ENCODE measurements at regions not wholly inside any gene's neighbourhood (a gene's known extent, or its start where the extent isn't known, plus 50 kb on each side); places are given as distances from the start of the nearest gene placed in this dataset.

- Histone ChIP-seq H3K79me1 (ENCODE audit: insufficient read depth, low read depth, low read length, poor library complexity, severe bottlenecking) (no peaks in the 10 kb centered on the region), H2AK5ac (ENCODE audit: insufficient read length, low read length) (no peak overlapping the region), H2BK15ac (ENCODE audit: low read depth, low read length) (no peak overlapping the region), H3K27ac (ENCODE audit: insufficient read length, low read depth, low read length) (no peak overlapping the region), H3K4ac (ENCODE audit: low read depth, low read length) (no peak overlapping the region), H3T11ph (ENCODE audit: low read length) (no peak overlapping the region), H4K5ac (ENCODE audit: insufficient read length, low read depth, low read length) (no peak overlapping the region), H3K56ac (ENCODE audit: insufficient read length, low read depth, low read length) (no peak overlapping the region), H3K9ac (ENCODE audit: extremely low read depth, insufficient read length, low read length) (no peak overlapping the region), H3K9me3 (ENCODE audit: control insufficient read depth, low read depth, low read length) (no peaks in the 10 kb centered on the region), H3K14ac (ENCODE audit: insufficient read depth, low read length) (no peak overlapping the region), H3K18ac (ENCODE audit: insufficient read length, low read depth, low read length) (no peak overlapping the region), H4K20me1 (ENCODE audit: control insufficient read depth, insufficient read depth, insufficient read length) (no peaks in the 10 kb centered on the region), H2BK5ac (ENCODE audit: insufficient read length, low read length) (no peak overlapping the region), H2BK20ac (ENCODE audit: low read depth, low read length, poor library complexity, severe bottlenecking) (no peak overlapping the region), H3K4me2 (ENCODE audit: insufficient read depth, insufficient read length, low read length) (no peak overlapping the region), H2BK120ac (ENCODE audit: low read depth, low read length, poor library complexity, severe bottlenecking) (no peak overlapping the region), H3K27me3 (ENCODE audit: insufficient read depth, low read length) (no peaks in the 10 kb centered on the region), H3K23ac (ENCODE audit: insufficient read length, low read depth, low read length) (no peak overlapping the region), H2AFZ (ENCODE audit: low read length) (no peak overlapping the region), H3K4me1 (ENCODE audit: insufficient read depth, low read length) (no peaks in the 10 kb centered on the region), H4K8ac (replicated peaks; ENCODE audit: insufficient read length, low read depth, low read length) (no peak overlapping the region), H2BK12ac (ENCODE audit: insufficient read length, low read depth, low read length) (no peak overlapping the region), H3K23me2 (ENCODE audit: insufficient read length, low read depth, low read length, poor library complexity, severe bottlenecking) (no peaks in the 10 kb centered on the region), H3K79me2 (ENCODE audit: insufficient read depth, low read length) (no peaks in the 10 kb centered on the region), H4K91ac (ENCODE audit: insufficient read length, low read depth, low read length) (no peak overlapping the region)
- no peaks in the 10 kb centered on the region for H3K9me3 Mint-ChIP-seq
- H3K27ac Mint-ChIP-seq: no peak overlapping the region
- no peak overlapping the region for H3K4me3 Mint-ChIP-seq
- H3K4me1 Mint-ChIP-seq: peaks cover 3 to 4% of the 10 kb centered on the region in 2 experiments
- DNase-seq: no peak
- H3K36me3 Mint-ChIP-seq (ENCODE audit: insufficient read depth in 1 of 3, low read depth in 3 of 3): no peaks in the 10 kb centered on the region
- no CpG with 5 or more reads among the region's 3 CpGs for WGBS (ENCODE audit: extremely low coverage, insufficient read length, low lambda C conversion rate)
- TF ChIP-seq CTCF (conservative IDR thresholded peaks at IDR 0.05): no peak
- no peaks in the 10 kb centered on the region; the same call in 1 of the 2 replicates for H3K27me3 Mint-ChIP-seq (ENCODE audit: low read depth)
Observed at GRCh38 chr6:122214605-122215318, 184.7 kb upstream of the HSF2 start.

Data from H9 (cell line).